Neural cell (in vitro differentiated cells): ENCODE measurements at regions not wholly inside any gene's neighbourhood (a gene's known extent, or its start where the extent isn't known, plus 50 kb on each side); places are given as distances from the start of the nearest gene placed in this dataset.

Experiments
- H2AFZ ChIP-seq: fragments of 200-600, 300-800 bp; sonication (generic), shearing (Covaris generic); 2 replicates; pipeline ENCODE4 v1.6.0; 2014; ENCODE audit warnings: low read depth, mild to moderate bottlenecking, antibody characterized with exemption, low read length, moderate library complexity
- H3F3A ChIP-seq: fragments of 200-600 bp; shearing (Covaris generic); 2 replicates; pipeline ENCODE4 v1.6.1; 2016; ENCODE audit warnings: mild to moderate bottlenecking, moderate library complexity, mixed read lengths, antibody characterized with exemption, low read length; ENCODE audit not compliant: insufficient read depth, poor library complexity, severe bottlenecking
- H3K27ac ChIP-seq: fragments of 200-600, 300-800 bp; sonication (generic), shearing (Covaris generic); 2 replicates; pipeline ENCODE4 v1.5.1; 2014; ENCODE audit warnings: mild to moderate bottlenecking, low read length, moderate library complexity
- H3K27me3 ChIP-seq: fragments of 300-800, 200-600 bp; sonication (generic), shearing (Covaris generic); 2 replicates; pipeline ENCODE4 v1.6.0; 2014; ENCODE audit warnings: mild to moderate bottlenecking, low read depth, low read length, moderate library complexity; ENCODE audit not compliant: insufficient read depth
- H3K36me3 ChIP-seq: fragments of 300-800, 200-600 bp; sonication (generic), shearing (Covaris generic); 2 replicates; pipeline ENCODE4 v1.5.1; 2014; ENCODE audit warnings: mild to moderate bottlenecking, antibody characterized with exemption, low read length, moderate library complexity; ENCODE audit not compliant: insufficient read depth
- H3K4me2 ChIP-seq: fragments of 300-800, 200-600 bp; sonication (generic), shearing (Covaris generic); 2 replicates; pipeline ENCODE4 v1.6.0; 2014; ENCODE audit warnings: mild to moderate bottlenecking, low read length
- H3K4me3 ChIP-seq: fragments of 300-800, 200-600 bp; sonication (generic), shearing (Covaris generic); 2 replicates; pipeline ENCODE4 v1.5.1; 2014; ENCODE audit warnings: mild to moderate bottlenecking, low read length, moderate library complexity
- H3K79me2 ChIP-seq: fragments of 200-600 bp; shearing (Covaris generic); replicated peaks from 2 replicates; pipeline ENCODE4 v1.6.0; 2014; ENCODE audit warnings: mild to moderate bottlenecking, low read length, moderate library complexity; ENCODE audit not compliant: insufficient read depth
- H3K9ac ChIP-seq: fragments of 300-800, 200-600 bp; sonication (generic), shearing (Covaris generic); 2 replicates; pipeline ENCODE4 v1.6.1; 2016; ENCODE audit warnings: mild to moderate bottlenecking, low read length, mixed read lengths
- H3K9me2 ChIP-seq: fragments of 200-600 bp; shearing (Covaris generic); 2 replicates; pipeline ENCODE4 v1.6.1; 2016; ENCODE audit warnings: mild to moderate bottlenecking, low read length, mixed read lengths; ENCODE audit not compliant: insufficient read depth
- H3K9me3 ChIP-seq: fragments of 200-600, 300-800 bp; sonication (generic), shearing (Covaris generic); 2 replicates; pipeline ENCODE4 v1.6.1; 2016; ENCODE audit warnings: mild to moderate bottlenecking, mixed run types, low read length, moderate library complexity, mixed read lengths
- H4K20me1 ChIP-seq: fragments of 200-600 bp; shearing (Covaris generic); 2 replicates; pipeline ENCODE4 v1.6.1; 2016; ENCODE audit warnings: mild to moderate bottlenecking, mixed run types; ENCODE audit not compliant: insufficient read depth
- CTCF ChIP-seq: fragments of 450-650 bp; IDR thresholded peaks from 2 replicates; pipeline ENCODE4 v1.5.1; 2014; ENCODE audit warnings: antibody characterized with exemption, mild to moderate bottlenecking, moderate library complexity; ENCODE audit not compliant: poor library complexity, severe bottlenecking
- EP300 ChIP-seq: fragments of 450-650 bp; conservative IDR thresholded peaks from 2 replicates; pipeline ENCODE4 v1.6.1; 2014; ENCODE audit warnings: antibody characterized with exemption, mild to moderate bottlenecking, moderate library complexity; ENCODE audit not compliant: poor library complexity, severe bottlenecking
- EZH2 ChIP-seq: fragments of 200-600, 300-800 bp; shearing (Covaris generic), sonication (generic); IDR thresholded peaks from 2 replicates; pipeline ENCODE4 v1.6.1; 2014; ENCODE audit warnings: antibody characterized with exemption, low read length, borderline replicate concordance, mild to moderate bottlenecking; ENCODE audit not compliant: insufficient read depth, poor library complexity, severe bottlenecking
- MXI1 ChIP-seq: fragments of 450-650 bp; conservative IDR thresholded peaks from 2 replicates; pipeline ENCODE4 v1.6.1; 2014; ENCODE audit warnings: antibody characterized with exemption, mild to moderate bottlenecking; ENCODE audit not compliant: poor library complexity, severe bottlenecking
- POLR2AphosphoS5 ChIP-seq: IDR thresholded peaks from 2 replicates; pipeline ENCODE4 v1.6.1; 2012
- RAD21 ChIP-seq: fragments of 450-650 bp; conservative IDR thresholded peaks from 2 replicates; pipeline ENCODE4 v1.6.1; 2014; ENCODE audit warnings: antibody characterized with exemption, mild to moderate bottlenecking, moderate library complexity
- SMC3 ChIP-seq: fragments of 450-650 bp; conservative IDR thresholded peaks from 2 replicates; pipeline ENCODE4 v1.6.1; 2014; ENCODE audit warnings: antibody characterized with exemption, mild to moderate bottlenecking, moderate library complexity; ENCODE audit not compliant: poor library complexity
- TAF1 ChIP-seq: IDR thresholded peaks from 2 replicates; pipeline ENCODE4 v1.6.1; 2012; ENCODE audit warnings: low read depth
- TF ChIP-seq, protein P1 (sequence below): IDR thresholded peaks from 2 replicates; pipeline ENCODE4 v1.6.1; 2012; ENCODE audit warnings: borderline replicate concordance

GRCh38 chr22:45084400-45084920 is 74.7 kb upstream of the PHF21B start:
- H2AFZ ChIP-seq = no peak overlapping the region
- H3K9me2 ChIP-seq = no peaks in the 10 kb centered on the region
- H3K36me3 ChIP-seq = no peaks in the 10 kb centered on the region
- H3K4me2 ChIP-seq = no peak overlapping the region
- TF ChIP-seq, protein P1, sequence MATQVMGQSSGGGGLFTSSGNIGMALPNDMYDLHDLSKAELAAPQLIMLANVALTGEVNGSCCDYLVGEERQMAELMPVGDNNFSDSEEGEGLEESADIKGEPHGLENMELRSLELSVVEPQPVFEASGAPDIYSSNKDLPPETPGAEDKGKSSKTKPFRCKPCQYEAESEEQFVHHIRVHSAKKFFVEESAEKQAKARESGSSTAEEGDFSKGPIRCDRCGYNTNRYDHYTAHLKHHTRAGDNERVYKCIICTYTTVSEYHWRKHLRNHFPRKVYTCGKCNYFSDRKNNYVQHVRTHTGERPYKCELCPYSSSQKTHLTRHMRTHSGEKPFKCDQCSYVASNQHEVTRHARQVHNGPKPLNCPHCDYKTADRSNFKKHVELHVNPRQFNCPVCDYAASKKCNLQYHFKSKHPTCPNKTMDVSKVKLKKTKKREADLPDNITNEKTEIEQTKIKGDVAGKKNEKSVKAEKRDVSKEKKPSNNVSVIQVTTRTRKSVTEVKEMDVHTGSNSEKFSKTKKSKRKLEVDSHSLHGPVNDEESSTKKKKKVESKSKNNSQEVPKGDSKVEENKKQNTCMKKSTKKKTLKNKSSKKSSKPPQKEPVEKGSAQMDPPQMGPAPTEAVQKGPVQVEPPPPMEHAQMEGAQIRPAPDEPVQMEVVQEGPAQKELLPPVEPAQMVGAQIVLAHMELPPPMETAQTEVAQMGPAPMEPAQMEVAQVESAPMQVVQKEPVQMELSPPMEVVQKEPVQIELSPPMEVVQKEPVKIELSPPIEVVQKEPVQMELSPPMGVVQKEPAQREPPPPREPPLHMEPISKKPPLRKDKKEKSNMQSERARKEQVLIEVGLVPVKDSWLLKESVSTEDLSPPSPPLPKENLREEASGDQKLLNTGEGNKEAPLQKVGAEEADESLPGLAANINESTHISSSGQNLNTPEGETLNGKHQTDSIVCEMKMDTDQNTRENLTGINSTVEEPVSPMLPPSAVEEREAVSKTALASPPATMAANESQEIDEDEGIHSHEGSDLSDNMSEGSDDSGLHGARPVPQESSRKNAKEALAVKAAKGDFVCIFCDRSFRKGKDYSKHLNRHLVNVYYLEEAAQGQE = no peak
- no peak for TF ChIP-seq SMC3
- TF ChIP-seq CTCF = no peak
- TF ChIP-seq POLR2AphosphoS5 = no peak
- no peak overlapping the region for H3K27ac ChIP-seq
- no peak overlapping the region for H3K9ac ChIP-seq
- H3K27me3 ChIP-seq = no peaks in the 10 kb centered on the region
- H3K4me3 ChIP-seq = no peak overlapping the region
- H3K9me3 ChIP-seq = no peaks in the 10 kb centered on the region
- no peaks in the 10 kb centered on the region for H3K79me2 ChIP-seq
- H3F3A ChIP-seq = no peaks in the 10 kb centered on the region
- no peaks in the 10 kb centered on the region for H4K20me1 ChIP-seq

- no peaks in the 10 kb centered on the region for H4K20me1 ChIP-seq
- H3F3A ChIP-seq = no peaks in the 10 kb centered on the region
- H3K9ac ChIP-seq = no peak overlapping the region
- no peak overlapping the region for H3K4me2 ChIP-seq
- no peak overlapping the region for H3K27ac ChIP-seq
- H3K9me2 ChIP-seq = no peaks in the 10 kb centered on the region
- no peaks in the 10 kb centered on the region for H3K27me3 ChIP-seq
- no peaks in the 10 kb centered on the region for H3K36me3 ChIP-seq
- no peaks in the 10 kb centered on the region for H3K79me2 ChIP-seq
- H3K9me3 ChIP-seq = no peaks in the 10 kb centered on the region
- no peak overlapping the region for H3K4me3 ChIP-seq
- TF ChIP-seq POLR2AphosphoS5 (no peak), MXI1 (no peak), EP300 (no peak), EZH2 (no peak), RAD21 (no peak), CTCF (no peak), TAF1 (no peak), SMC3 (no peak)
- TF ChIP-seq, protein P1 = no peak
- H2AFZ ChIP-seq = no peak overlapping the region
These were observed 75.9 kb upstream of the NUP50 start for GRCh38 chr22:45087802-45088201.
